ENCODE measurements at regions not wholly inside any gene's neighbourhood (a gene's known extent, or its start where the extent isn't known, plus 50 kb on each side); places are given as distances from the start of the nearest gene placed in this dataset.

GRCh38 chr11:60629399-60629798, 70.0 kb upstream of the MS4A8 start:
- Histone ChIP-seq H3K27ac (ENCODE audit: low read depth in 1 of 3, low read length in 2 of 3) (no peak overlapping the region), H3K9me3 (ENCODE audit: control insufficient read depth in 2 of 2, insufficient read depth in 1 of 2, low read depth in 1 of 2, low read length in 1 of 2) (no peaks in the 10 kb centered on the region), H3K4me3 (ENCODE audit: low read depth in 1 of 3, low read length in 3 of 3) (no peak overlapping the region), H3K4me1 (ENCODE audit: control insufficient read depth in 3 of 3, insufficient read depth in 2 of 3, low read depth in 1 of 3, low read length in 2 of 3) (no peaks in the 10 kb centered on the region), H3K27me3 (ENCODE audit: control insufficient read depth in 3 of 3, insufficient read depth in 3 of 3, low read length in 3 of 3) (no peaks in the 10 kb centered on the region), H3K36me3 (ENCODE audit: control insufficient read depth in 3 of 3, insufficient read depth in 2 of 3, low read depth in 1 of 3, low read length in 3 of 3) (no peaks in the 10 kb centered on the region)
- no peak for FAIRE-seq
- peak; percentile 21 to 25 for DNase-seq

- no peaks in the 10 kb centered on the region for H3K4me1 ChIP-seq (ENCODE audit: control insufficient read depth in 3 of 3, insufficient read depth in 2 of 3, low read depth in 1 of 3, low read length in 2 of 3)
- FAIRE-seq = no peak
- WGBS, 3 donors = 72 to 86% (median 72%) methylated on average over 1 of the region's 1 CpG
Observed at GRCh38 chr11:60631944-60632343, 67.5 kb upstream of the MS4A8 start.

GRCh38 chr11:60633645-60634044, 65.8 kb upstream of the MS4A8 start:
- DNase-seq (no peak), FAIRE-seq (no peak)
- H3K27ac ChIP-seq (ENCODE audit: low read depth in 1 of 3, low read length in 2 of 3) = no peak overlapping the region
- H3K9me3 ChIP-seq (ENCODE audit: control insufficient read depth in 2 of 2, insufficient read depth in 1 of 2, low read depth in 1 of 2, low read length in 1 of 2) = peaks cover 0 to 3% of the 10 kb centered on the region in 2 donors
- H3K36me3 ChIP-seq (ENCODE audit: control insufficient read depth in 3 of 3, insufficient read depth in 2 of 3, low read depth in 1 of 3, low read length in 3 of 3) = no peaks in the 10 kb centered on the region
- 58 to 73% (median 73%) methylated on average over 1 of the region's 1 CpG for WGBS, 3 donors
- no peaks in the 10 kb centered on the region for H3K4me1 ChIP-seq (ENCODE audit: control insufficient read depth in 3 of 3, insufficient read depth in 2 of 3, low read depth in 1 of 3, low read length in 2 of 3)
- H3K4me3 ChIP-seq (ENCODE audit: low read depth in 1 of 3, low read length in 3 of 3) = no peak overlapping the region
- H3K27me3 ChIP-seq (ENCODE audit: control insufficient read depth in 3 of 3, insufficient read depth in 3 of 3, low read length in 3 of 3) = no peaks in the 10 kb centered on the region

More at GRCh38 chr11:60631944-60632343, 67.5 kb upstream of the MS4A8 start:
- Histone ChIP-seq H3K36me3 (ENCODE audit: control insufficient read depth in 3 of 3, insufficient read depth in 2 of 3, low read depth in 1 of 3, low read length in 3 of 3) (no peaks in the 10 kb centered on the region), H3K27ac (ENCODE audit: low read depth in 1 of 3, low read length in 2 of 3) (no peak overlapping the region), H3K27me3 (ENCODE audit: control insufficient read depth in 3 of 3, insufficient read depth in 3 of 3, low read length in 3 of 3) (no peaks in the 10 kb centered on the region), H3K9me3 (ENCODE audit: control insufficient read depth in 2 of 2, insufficient read depth in 1 of 2, low read depth in 1 of 2, low read length in 1 of 2) (peaks cover 0 to 3% of the 10 kb centered on the region in 2 donors), H3K4me3 (ENCODE audit: low read depth in 1 of 3, low read length in 3 of 3) (no peak overlapping the region)
- no peak for DNase-seq

GRCh38 chr11:60634126-60634525, 65.3 kb upstream of the MS4A8 start:
- DNase-seq = no peak
- Histone ChIP-seq H3K4me1 (ENCODE audit: control insufficient read depth in 3 of 3, insufficient read depth in 2 of 3, low read depth in 1 of 3, low read length in 2 of 3) (no peaks in the 10 kb centered on the region), H3K4me3 (ENCODE audit: low read depth in 1 of 3, low read length in 3 of 3) (no peak overlapping the region), H3K27me3 (ENCODE audit: control insufficient read depth in 3 of 3, insufficient read depth in 3 of 3, low read length in 3 of 3) (no peaks in the 10 kb centered on the region), H3K9me3 (ENCODE audit: control insufficient read depth in 2 of 2, insufficient read depth in 1 of 2, low read depth in 1 of 2, low read length in 1 of 2) (peaks cover 0 to 3% of the 10 kb centered on the region in 2 donors), H3K27ac (ENCODE audit: low read depth in 1 of 3, low read length in 2 of 3) (no peak overlapping the region), H3K36me3 (ENCODE audit: control insufficient read depth in 3 of 3, insufficient read depth in 2 of 3, low read depth in 1 of 3, low read length in 3 of 3) (no peaks in the 10 kb centered on the region)
- 55 to 66% (median 58%) methylated on average over 2 of the region's 2 CpGs for WGBS, 3 donors
- FAIRE-seq = no peak

- H3K9me3 ChIP-seq (ENCODE audit: control insufficient read depth in 2 of 2, insufficient read depth in 1 of 2, low read depth in 1 of 2, low read length in 1 of 2) = peaks cover 0 to 3% of the 10 kb centered on the region in 2 donors
- no peak for FAIRE-seq
- H3K4me1 ChIP-seq (ENCODE audit: control insufficient read depth in 3 of 3, insufficient read depth in 2 of 3, low read depth in 1 of 3, low read length in 2 of 3) = no peaks in the 10 kb centered on the region
- no peak overlapping the region for H3K4me3 ChIP-seq (ENCODE audit: low read depth in 1 of 3, low read length in 3 of 3)
- DNase-seq = no peak
- no peak overlapping the region for H3K27ac ChIP-seq (ENCODE audit: low read depth in 1 of 3, low read length in 2 of 3)
- 94 to 98% (median 97%) methylated on average over 3 of the region's 3 CpGs for WGBS, 3 donors
- H3K27me3 ChIP-seq (ENCODE audit: control insufficient read depth in 3 of 3, insufficient read depth in 3 of 3, low read length in 3 of 3) = no peaks in the 10 kb centered on the region
- H3K36me3 ChIP-seq (ENCODE audit: control insufficient read depth in 3 of 3, insufficient read depth in 2 of 3, low read depth in 1 of 3, low read length in 3 of 3) = no peaks in the 10 kb centered on the region
Observed at GRCh38 chr11:60641940-60642339, 57.5 kb upstream of the MS4A8 start.

- Histone ChIP-seq H3K27ac (ENCODE audit: low read depth in 1 of 3, low read length in 2 of 3) (no peak overlapping the region), H3K27me3 (ENCODE audit: control insufficient read depth in 3 of 3, insufficient read depth in 3 of 3, low read length in 3 of 3) (no peaks in the 10 kb centered on the region), H3K4me3 (ENCODE audit: low read depth in 1 of 3, low read length in 3 of 3) (no peak overlapping the region), H3K4me1 (ENCODE audit: control insufficient read depth in 3 of 3, insufficient read depth in 2 of 3, low read depth in 1 of 3, low read length in 2 of 3) (no peaks in the 10 kb centered on the region), H3K9me3 (ENCODE audit: control insufficient read depth in 2 of 2, insufficient read depth in 1 of 2, low read depth in 1 of 2, low read length in 1 of 2) (peaks cover 0 to 3% of the 10 kb centered on the region in 2 donors), H3K36me3 (ENCODE audit: control insufficient read depth in 3 of 3, insufficient read depth in 2 of 3, low read depth in 1 of 3, low read length in 3 of 3) (no peaks in the 10 kb centered on the region)
- FAIRE-seq (no peak), DNase-seq (no peak)
- WGBS, 3 donors = 73 to 74% (median 74%) methylated on average over 28 of the region's 28 CpGs
Observed at GRCh38 chr11:60647087-60647486, 52.3 kb upstream of the MS4A8 start.

All from small intestine (tissue), 7 donors.